Gastroesophageal sphincter (tissue), 2 donors: ENCODE measurements at regions not wholly inside any gene's neighbourhood (a gene's known extent, or its start where the extent isn't known, plus 50 kb on each side); places are given as distances from the start of the nearest gene placed in this dataset.

Experiments used
- EP300 ChIP-seq: sonication (generic); formaldehyde crosslinking; IDR thresholded peaks from one replicate; pipeline ENCODE4 v1.6.1; 2017; ENCODE audit warnings: antibody characterized with exemption, mild to moderate bottlenecking
- POLR2A ChIP-seq, 2 donors: fragments of 450-650 bp; IDR thresholded peaks; one replicate each; pipeline ENCODE4 v1.6.1; 2017; ENCODE audit warnings: antibody characterized with exemption in 2 of 2, mild to moderate bottlenecking in 2 of 2, moderate library complexity in 1 of 2

DNA sequence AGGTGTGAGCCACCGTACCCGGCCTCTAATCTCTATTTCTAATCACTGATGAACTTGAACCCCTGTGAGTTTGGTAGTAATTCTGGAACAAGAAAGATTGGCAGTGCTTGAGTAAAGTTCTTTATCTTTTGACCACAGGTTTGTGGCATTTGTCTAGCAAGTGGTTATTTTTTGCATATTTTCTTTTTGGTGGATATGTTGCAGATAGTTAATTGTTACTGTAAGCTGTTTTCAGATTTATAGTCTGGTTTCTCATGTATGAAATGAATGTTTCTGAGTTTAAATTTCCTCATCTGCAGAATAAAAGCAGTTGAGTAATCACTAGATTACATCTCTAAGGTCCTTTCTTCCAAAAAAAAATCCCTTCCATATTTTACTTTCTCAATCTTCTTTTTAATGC lies 105.2 kb downstream of the GASK1B start:
- TF ChIP-seq POLR2A (IDR thresholded peaks at IDR 0.05) (no peak), EP300 (no peak)
